Nephron progenitor cell (in vitro differentiated cells): ENCODE measurements at regions not wholly inside any gene's neighbourhood (a gene's known extent, or its start where the extent isn't known, plus 50 kb on each side); places are given as distances from the start of the nearest gene placed in this dataset.

ENCODE experiments used
- DNase-seq: peaks from one replicate; pipeline ENCODE4 v3.0.0; 2021
- H3K27ac Mint-ChIP-seq: 2 replicates; pipeline ENCODE4 v1.8.0; 2021; ENCODE audit warnings: mild to moderate bottlenecking, moderate library complexity, mixed read lengths
- H3K27me3 Mint-ChIP-seq: 2 replicates; pipeline ENCODE4 v1.8.0; 2021; ENCODE audit warnings: mild to moderate bottlenecking, low read depth, mixed read lengths; ENCODE audit not compliant: poor library complexity
- H3K36me3 Mint-ChIP-seq: 2 replicates; pipeline ENCODE4 v1.8.0; 2021; ENCODE audit warnings: low read depth, mixed read lengths
- H3K4me1 Mint-ChIP-seq: 2 replicates; pipeline ENCODE4 v1.8.0; 2021; ENCODE audit warnings: mixed read lengths
- H3K4me3 Mint-ChIP-seq: 2 replicates; pipeline ENCODE4 v1.8.0; 2021; ENCODE audit warnings: mild to moderate bottlenecking, moderate library complexity, mixed read lengths
- H3K9me3 Mint-ChIP-seq: 2 replicates; pipeline ENCODE4 v1.8.0; 2021; ENCODE audit warnings: mild to moderate bottlenecking, moderate library complexity, mixed read lengths
- TF ChIP-seq, protein P1 (sequence below): fragments of 200-600 bp; sonication (generic); IDR thresholded peaks from 2 replicates; pipeline ENCODE4 v1.5.0; 2021; ENCODE audit warnings: antibody characterized with exemption

DNA sequence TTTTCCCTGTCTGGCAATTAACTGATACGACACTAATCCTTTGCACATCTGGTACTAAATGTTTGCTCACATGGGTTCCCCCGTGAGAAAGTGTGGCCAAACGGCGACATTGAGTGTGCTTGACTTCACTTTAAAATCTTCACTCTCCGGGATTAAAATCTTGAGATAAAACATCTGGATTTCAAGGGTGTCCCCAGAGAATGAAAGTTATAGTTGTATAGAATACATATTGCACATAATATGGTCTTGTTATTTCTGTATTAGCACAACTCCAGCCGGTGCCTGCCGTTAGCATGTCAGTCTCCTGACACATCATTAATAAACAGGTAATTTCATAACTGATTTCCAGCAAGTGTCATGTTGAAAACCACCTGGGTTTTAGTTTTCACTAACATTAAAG is 749.0 kb upstream of the SOX9 start:
- no peak for DNase-seq
- TF ChIP-seq, protein P1, sequence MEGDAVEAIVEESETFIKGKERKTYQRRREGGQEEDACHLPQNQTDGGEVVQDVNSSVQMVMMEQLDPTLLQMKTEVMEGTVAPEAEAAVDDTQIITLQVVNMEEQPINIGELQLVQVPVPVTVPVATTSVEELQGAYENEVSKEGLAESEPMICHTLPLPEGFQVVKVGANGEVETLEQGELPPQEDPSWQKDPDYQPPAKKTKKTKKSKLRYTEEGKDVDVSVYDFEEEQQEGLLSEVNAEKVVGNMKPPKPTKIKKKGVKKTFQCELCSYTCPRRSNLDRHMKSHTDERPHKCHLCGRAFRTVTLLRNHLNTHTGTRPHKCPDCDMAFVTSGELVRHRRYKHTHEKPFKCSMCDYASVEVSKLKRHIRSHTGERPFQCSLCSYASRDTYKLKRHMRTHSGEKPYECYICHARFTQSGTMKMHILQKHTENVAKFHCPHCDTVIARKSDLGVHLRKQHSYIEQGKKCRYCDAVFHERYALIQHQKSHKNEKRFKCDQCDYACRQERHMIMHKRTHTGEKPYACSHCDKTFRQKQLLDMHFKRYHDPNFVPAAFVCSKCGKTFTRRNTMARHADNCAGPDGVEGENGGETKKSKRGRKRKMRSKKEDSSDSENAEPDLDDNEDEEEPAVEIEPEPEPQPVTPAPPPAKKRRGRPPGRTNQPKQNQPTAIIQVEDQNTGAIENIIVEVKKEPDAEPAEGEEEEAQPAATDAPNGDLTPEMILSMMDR = no peak
- H3K4me1 Mint-ChIP-seq = no peaks in the 10 kb centered on the region
- no peak overlapping the region for H3K27ac Mint-ChIP-seq
- H3K4me3 Mint-ChIP-seq = no peak overlapping the region
- H3K27me3 Mint-ChIP-seq = no peaks in the 10 kb centered on the region
- H3K9me3 Mint-ChIP-seq = peaks cover 13% of the 10 kb centered on the region
- peaks cover 5% of the 10 kb centered on the region for H3K36me3 Mint-ChIP-seq

DNA sequence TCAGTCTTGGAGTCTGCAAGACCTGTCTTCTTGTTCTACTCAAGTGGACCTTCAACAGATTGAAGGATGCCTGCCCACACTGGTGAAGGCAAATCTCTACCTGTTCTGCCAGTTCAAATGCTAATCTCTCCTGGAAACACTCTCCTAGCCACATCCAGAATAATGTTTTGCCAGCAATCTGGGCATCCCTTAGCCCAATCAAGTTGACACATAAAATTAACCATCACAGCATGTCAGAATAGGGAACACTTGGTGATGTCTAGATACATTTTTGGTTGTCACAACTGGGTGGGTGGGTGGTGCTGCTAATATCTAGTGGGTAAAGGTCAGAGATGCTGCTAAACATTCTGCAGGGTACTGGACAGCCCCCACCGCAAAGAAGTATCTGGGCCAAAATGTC is 744.9 kb upstream of the SOX9 start:
- Mint-ChIP-seq H3K27me3 (no peaks in the 10 kb centered on the region), H3K9me3 (peaks cover 4% of the 10 kb centered on the region), H3K36me3 (no peaks in the 10 kb centered on the region), H3K4me1 (peaks cover 11% of the 10 kb centered on the region), H3K4me3 (no peak overlapping the region), H3K27ac (no peak overlapping the region)
- no peak for DNase-seq
- TF ChIP-seq, protein P1 = no peak

DNA sequence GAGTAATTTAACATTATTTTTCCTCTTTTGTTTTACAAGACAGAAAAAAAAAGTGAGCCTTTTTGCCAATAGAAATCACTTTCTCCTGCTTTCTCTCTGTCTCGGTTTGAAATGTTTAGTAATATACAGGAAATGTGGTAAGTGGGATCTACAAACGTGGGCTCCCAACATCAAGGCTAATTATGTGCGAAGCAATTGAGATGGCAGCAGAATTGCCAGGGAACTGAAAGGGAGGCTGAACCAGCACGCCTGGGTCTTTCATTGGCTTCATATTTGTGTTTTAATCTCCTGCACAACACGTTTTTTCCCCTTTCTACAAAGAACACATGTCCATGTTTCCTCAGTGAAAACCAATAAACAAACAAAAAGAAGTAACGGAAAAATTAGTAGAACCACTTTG is 743.9 kb upstream of the SOX9 start:
- H3K27ac Mint-ChIP-seq = no peak overlapping the region
- H3K27me3 Mint-ChIP-seq = no peaks in the 10 kb centered on the region
- no peak for DNase-seq
- H3K4me3 Mint-ChIP-seq = no peak overlapping the region
- no peaks in the 10 kb centered on the region for H3K36me3 Mint-ChIP-seq
- TF ChIP-seq, protein P1 = no peak
- peaks cover 4% of the 10 kb centered on the region for H3K9me3 Mint-ChIP-seq
- H3K4me1 Mint-ChIP-seq = peaks cover 11% of the 10 kb centered on the region

DNA sequence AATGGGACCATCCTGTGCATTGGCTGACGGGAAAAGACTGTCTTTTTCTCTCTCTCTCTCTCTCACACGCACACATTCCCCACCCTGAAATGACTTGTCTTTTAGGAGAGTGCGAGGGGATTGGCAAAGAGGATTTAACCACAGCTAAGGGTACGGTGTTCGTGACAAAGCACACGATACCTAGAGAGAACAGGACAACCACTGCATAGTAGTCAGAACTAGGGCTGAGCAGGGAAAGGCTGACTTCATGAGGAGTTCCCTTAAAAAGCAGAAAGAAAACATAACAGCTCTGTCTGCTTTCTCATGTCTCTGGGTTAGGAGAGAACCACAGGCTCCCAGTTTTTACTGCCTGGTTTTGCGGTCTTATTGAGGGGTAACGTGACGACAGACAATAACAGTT is 742.8 kb upstream of the SOX9 start:
- Mint-ChIP-seq H3K9me3 (peaks cover 4% of the 10 kb centered on the region), H3K27ac (peak overlapping the region; percentile 68), H3K27me3 (no peaks in the 10 kb centered on the region), H3K4me3 (no peak overlapping the region), H3K36me3 (no peaks in the 10 kb centered on the region), H3K4me1 (peaks cover 11% of the 10 kb centered on the region)
- DNase-seq = no peak
- TF ChIP-seq, protein P1 = no peak

DNA sequence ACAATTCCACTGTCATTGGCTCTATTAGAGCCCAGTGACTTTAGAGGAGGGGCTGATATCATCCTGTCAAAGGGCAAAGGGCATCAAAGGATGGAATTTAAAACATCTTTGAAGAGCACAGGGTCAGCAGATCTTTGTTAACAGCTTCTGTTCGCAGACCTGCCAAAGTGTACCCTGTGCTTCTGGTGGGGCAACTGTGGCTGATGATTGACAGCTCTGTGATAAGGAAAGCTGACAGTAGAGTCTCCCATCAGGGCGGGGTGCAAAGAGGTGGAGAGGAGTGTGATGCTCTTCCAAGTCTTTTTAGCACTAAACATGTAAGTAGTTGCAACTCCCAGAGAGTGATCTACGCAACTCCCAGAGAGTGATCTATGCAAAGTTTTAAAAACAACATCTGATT is 742.1 kb upstream of the SOX9 start:
- TF ChIP-seq, protein P1 = no peak
- no peak overlapping the region for H3K4me3 Mint-ChIP-seq
- peaks cover 11% of the 10 kb centered on the region for H3K4me1 Mint-ChIP-seq
- no peak for DNase-seq
- no peaks in the 10 kb centered on the region for H3K36me3 Mint-ChIP-seq
- no peak overlapping the region for H3K27ac Mint-ChIP-seq
- H3K9me3 Mint-ChIP-seq = peaks cover 4% of the 10 kb centered on the region
- H3K27me3 Mint-ChIP-seq = no peaks in the 10 kb centered on the region

DNA sequence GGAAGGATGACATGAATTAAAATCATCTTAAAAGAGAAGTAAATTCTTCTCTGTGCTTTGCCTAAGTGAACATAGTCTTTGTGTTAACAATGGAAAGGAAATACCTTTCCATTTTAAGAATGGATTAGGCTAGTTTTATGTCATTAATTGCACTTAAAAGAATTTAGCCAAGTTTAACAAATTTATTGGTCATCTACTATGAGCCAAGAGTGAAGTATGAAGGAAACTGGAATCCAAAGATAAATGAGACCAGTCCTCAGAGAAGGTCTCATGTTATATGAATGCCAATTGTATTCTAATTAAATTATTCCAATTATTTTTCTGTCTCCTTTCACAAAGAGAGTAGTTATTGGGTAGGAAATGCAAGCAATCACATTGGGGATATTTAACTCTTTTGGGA is 741.3 kb upstream of the SOX9 start:
- Mint-ChIP-seq H3K27ac (no peak overlapping the region), H3K36me3 (no peaks in the 10 kb centered on the region), H3K9me3 (peaks cover 4% of the 10 kb centered on the region), H3K27me3 (no peaks in the 10 kb centered on the region), H3K4me1 (peaks cover 14% of the 10 kb centered on the region), H3K4me3 (no peak overlapping the region)
- DNase-seq = no peak
- TF ChIP-seq, protein P1 = no peak
